Hepatocyte (in vitro differentiated cells): ENCODE measurements at regions not wholly inside any gene's neighbourhood (a gene's known extent, or its start where the extent isn't known, plus 50 kb on each side); places are given as distances from the start of the nearest gene placed in this dataset.

Experiments used
- CTCF ChIP-seq: fragments of 200-600 bp; sonication (generic); IDR thresholded peaks from 2 replicates; pipeline ENCODE4 v1.5.1; 2016; ENCODE audit warnings: antibody characterized with exemption, mild to moderate bottlenecking; ENCODE audit not compliant: poor library complexity
- EZH2 ChIP-seq: fragments of 200-600 bp; sonication (generic); IDR thresholded peaks from 2 replicates; pipeline ENCODE4 v1.6.1; 2016; ENCODE audit warnings: antibody characterized with exemption, mild to moderate bottlenecking, borderline replicate concordance
- EZH2phosphoT487 ChIP-seq: fragments of 200-600 bp; sonication (generic); IDR thresholded peaks from one replicate; pipeline ENCODE4 v1.6.1; 2018; ENCODE audit warnings: antibody characterized with exemption, mild to moderate bottlenecking, low read depth, moderate library complexity; ENCODE audit not compliant: unreplicated experiment, severe bottlenecking

- TF ChIP-seq CTCF (no peak), EZH2 (no peak), EZH2phosphoT487 (no peak)
Measured at GRCh38 chr16:9199751-9200150, 108.3 kb downstream of the HAPSTR1 start.
